ENCODE measurements at regions not wholly inside any gene's neighbourhood (a gene's known extent, or its start where the extent isn't known, plus 50 kb on each side); places are given as distances from the start of the nearest gene placed in this dataset.

- TF ChIP-seq TAF1 (IDR thresholded peaks at IDR 0.05; ENCODE audit: low read depth) (no peak), EP300 (IDR thresholded peaks at IDR 0.05; ENCODE audit: borderline replicate concordance) (no peak), YY1 (IDR thresholded peaks at IDR 0.05; ENCODE audit: low read depth) (no peak), CEBPB (IDR thresholded peaks at IDR 0.05) (no peak), USF1 (IDR thresholded peaks at IDR 0.05) (no peak), MAX (IDR thresholded peaks at IDR 0.05) (no peak), REST (IDR thresholded peaks at IDR 0.05; ENCODE audit: low read depth) (no peak), FOXM1 (IDR thresholded peaks at IDR 0.05; ENCODE audit: borderline replicate concordance, low read depth) (no peak)
Observed at GRCh38 chr7:131276748-131277147, 50.9 kb upstream of the MKLN1 start.

Measured in Ishikawa (cell line).